ENCODE measurements at regions not wholly inside any gene's neighbourhood (a gene's known extent, or its start where the extent isn't known, plus 50 kb on each side); places are given as distances from the start of the nearest gene placed in this dataset.

- H3K9me3 ChIP-seq: peaks cover 40% of the 10 kb centered on the region
- peak; percentile 29 for ATAC-seq (ENCODE audit: insufficient number of reproducible peaks, low FRiP score, low read depth)
- H3K4me1 ChIP-seq (ENCODE audit: control insufficient read depth in 1 of 2, low read depth in 2 of 2): no peaks in the 10 kb centered on the region
- no peak for TF ChIP-seq CTCF (IDR thresholded peaks at IDR 0.05)
- no peak overlapping the region for H3K27ac ChIP-seq
- no peak for DNase-seq (ENCODE audit: low spot score)
- H3K4me3 ChIP-seq: no peak overlapping the region
- H3K27me3 ChIP-seq (replicated peaks; ENCODE audit: insufficient read depth): no peaks in the 10 kb centered on the region
- no peaks in the 10 kb centered on the region for H3K36me3 ChIP-seq
These were observed 2563.7 kb upstream of the TPTE start for GRCh38 chr21:7957713-7958064.
